A673 (cell line): ENCODE measurements at regions not wholly inside any gene's neighbourhood (a gene's known extent, or its start where the extent isn't known, plus 50 kb on each side); places are given as distances from the start of the nearest gene placed in this dataset.

Source experiments
- EZH2 ChIP-seq: fragments of 200-600 bp; sonication (generic); IDR thresholded peaks from 2 replicates; pipeline ENCODE4 v1.6.1; 2017; ENCODE audit warnings: borderline replicate concordance, low read depth, mild to moderate bottlenecking, mixed read lengths, antibody characterized with exemption, low read length; ENCODE audit not compliant: poor library complexity, severe bottlenecking
- TF ChIP-seq, protein P1 (sequence below): fragments of 300-800, 200-600 bp; sonication (generic); conservative IDR thresholded peaks from 2 replicates; pipeline ENCODE4 v1.5.1; 2017; ENCODE audit warnings: low read depth, mild to moderate bottlenecking, antibody characterized with exemption, low read length, moderate library complexity, mixed read lengths

- TF ChIP-seq, protein P1, sequence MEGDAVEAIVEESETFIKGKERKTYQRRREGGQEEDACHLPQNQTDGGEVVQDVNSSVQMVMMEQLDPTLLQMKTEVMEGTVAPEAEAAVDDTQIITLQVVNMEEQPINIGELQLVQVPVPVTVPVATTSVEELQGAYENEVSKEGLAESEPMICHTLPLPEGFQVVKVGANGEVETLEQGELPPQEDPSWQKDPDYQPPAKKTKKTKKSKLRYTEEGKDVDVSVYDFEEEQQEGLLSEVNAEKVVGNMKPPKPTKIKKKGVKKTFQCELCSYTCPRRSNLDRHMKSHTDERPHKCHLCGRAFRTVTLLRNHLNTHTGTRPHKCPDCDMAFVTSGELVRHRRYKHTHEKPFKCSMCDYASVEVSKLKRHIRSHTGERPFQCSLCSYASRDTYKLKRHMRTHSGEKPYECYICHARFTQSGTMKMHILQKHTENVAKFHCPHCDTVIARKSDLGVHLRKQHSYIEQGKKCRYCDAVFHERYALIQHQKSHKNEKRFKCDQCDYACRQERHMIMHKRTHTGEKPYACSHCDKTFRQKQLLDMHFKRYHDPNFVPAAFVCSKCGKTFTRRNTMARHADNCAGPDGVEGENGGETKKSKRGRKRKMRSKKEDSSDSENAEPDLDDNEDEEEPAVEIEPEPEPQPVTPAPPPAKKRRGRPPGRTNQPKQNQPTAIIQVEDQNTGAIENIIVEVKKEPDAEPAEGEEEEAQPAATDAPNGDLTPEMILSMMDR = no peak
- TF ChIP-seq EZH2 = no peak
These were observed 171.2 kb downstream of the VEGFA start for GRCh38 chr6:43941174-43941573.
